ENCODE measurements at regions not wholly inside any gene's neighbourhood (a gene's known extent, or its start where the extent isn't known, plus 50 kb on each side); places are given as distances from the start of the nearest gene placed in this dataset.

GRCh38 chr20:10837901-10838300 lies 164.1 kb upstream of the JAG1 start:
- Histone ChIP-seq H3K36me3 (replicated peaks in 1 of 2; ENCODE audit: control insufficient read depth in 1 of 2, insufficient read depth in 2 of 2, low read length in 1 of 2) (no peaks in the 10 kb centered on the region), H4K20me1 (ENCODE audit: insufficient read depth) (no peaks in the 10 kb centered on the region), H3K4me1 (ENCODE audit: control insufficient read depth in 1 of 2, insufficient read depth in 2 of 2, low read depth in 1 of 2, low read length in 1 of 2) (no peaks in the 10 kb centered on the region), H3K9me2 (no peaks in the 10 kb centered on the region), H3K9ac (no peak overlapping the region), H3K4me3 (ENCODE audit: low read depth in 2 of 2, low read length in 1 of 2) (no peak overlapping the region), H2AFZ (ENCODE audit: low read depth) (no peak overlapping the region), H3F3A (replicated peaks; ENCODE audit: insufficient read depth) (no peaks in the 10 kb centered on the region), H3K27ac (ENCODE audit: low read depth in 2 of 2, low read length in 1 of 2) (no peak overlapping the region), H3K27me3 (ENCODE audit: insufficient read depth) (no peaks in the 10 kb centered on the region), H3K4me2 (no peak overlapping the region), H3K79me2 (ENCODE audit: insufficient read depth) (no peaks in the 10 kb centered on the region), H3K9me3 (no peaks in the 10 kb centered on the region)
- no peak for TF ChIP-seq SIN3A (IDR thresholded peaks at IDR 0.05; ENCODE audit: borderline replicate concordance, low read depth, low read length)
- no peak for TF ChIP-seq FOXM1 (IDR thresholded peaks at IDR 0.05; ENCODE audit: low read depth)
- TF ChIP-seq FOXJ3 (CRISPR knock-in tag; IDR thresholded peaks at IDR 0.05), result no peak
- TF ChIP-seq CHD2 (IDR thresholded peaks at IDR 0.05; ENCODE audit: low read length, partially characterized antibody), result no peak
- TF ChIP-seq YY1 (IDR thresholded peaks at IDR 0.05; ENCODE audit: low read depth), result no peak
- TF ChIP-seq JUND (IDR thresholded peaks at IDR 0.05), result no peak
- no peak for TF ChIP-seq RXRA (IDR thresholded peaks at IDR 0.05; ENCODE audit: borderline replicate concordance, low read depth)
- TF ChIP-seq NFIC (IDR thresholded peaks at IDR 0.05; ENCODE audit: borderline replicate concordance), result no peak
- TF ChIP-seq, protein P1, sequence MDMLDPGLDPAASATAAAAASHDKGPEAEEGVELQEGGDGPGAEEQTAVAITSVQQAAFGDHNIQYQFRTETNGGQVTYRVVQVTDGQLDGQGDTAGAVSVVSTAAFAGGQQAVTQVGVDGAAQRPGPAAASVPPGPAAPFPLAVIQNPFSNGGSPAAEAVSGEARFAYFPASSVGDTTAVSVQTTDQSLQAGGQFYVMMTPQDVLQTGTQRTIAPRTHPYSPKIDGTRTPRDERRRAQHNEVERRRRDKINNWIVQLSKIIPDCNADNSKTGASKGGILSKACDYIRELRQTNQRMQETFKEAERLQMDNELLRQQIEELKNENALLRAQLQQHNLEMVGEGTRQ (IDR thresholded peaks at IDR 0.05; ENCODE audit: borderline replicate concordance, low read depth, low read length), result no peak
- no peak for TF ChIP-seq SMC3 (IDR thresholded peaks at IDR 0.05; ENCODE audit: low read depth, low read length)
- TF ChIP-seq TAF1 (IDR thresholded peaks at IDR 0.05; ENCODE audit: borderline replicate concordance, low read depth, low read length), result no peak
- TF ChIP-seq MXI1 (IDR thresholded peaks at IDR 0.05; ENCODE audit: low read depth, low read length), result no peak
- no peak for TF ChIP-seq RCOR1 (IDR thresholded peaks at IDR 0.05; ENCODE audit: low read length)
- TF ChIP-seq FOSL2 (IDR thresholded peaks at IDR 0.05; ENCODE audit: borderline replicate concordance, low read depth), result no peak
- no peak for TF ChIP-seq TEAD4 (IDR thresholded peaks at IDR 0.05; ENCODE audit: borderline replicate concordance, insufficient read depth)
- no peak for TF ChIP-seq REST (IDR thresholded peaks at IDR 0.05; ENCODE audit: low read depth, low read length)
- TF ChIP-seq GABPA (IDR thresholded peaks at IDR 0.05; ENCODE audit: low read depth), result no peak
- DNase-seq, result no peak
- POLR2A ChIA-PET, result no interaction called here
- CTCF ChIA-PET, result no interaction called here
